H9 (cell line): ENCODE measurements at regions not wholly inside any gene's neighbourhood (a gene's known extent, or its start where the extent isn't known, plus 50 kb on each side); places are given as distances from the start of the nearest gene placed in this dataset.
"Not testable (repeated sequence)": the region's sequence is repeated elsewhere in the genome, so short reads cannot be mapped to it uniquely, and the experiment has no call there.

Experiments
- DNase-seq: peaks from one replicate; pipeline ENCODE4 v3.0.0-alpha.2; 2017
- H2AFZ ChIP-seq: one replicate; pipeline ENCODE4 v1.6.1; 2013; ENCODE audit warnings: mild to moderate bottlenecking, low read length, control low read depth, moderate library complexity
- H2AK5ac ChIP-seq: 2 replicates; pipeline ENCODE4 v1.6.1; 2013; ENCODE audit warnings: low read length, control low read depth, mixed read lengths; ENCODE audit not compliant: insufficient read length
- H2BK120ac ChIP-seq: one replicate; pipeline ENCODE4 v1.6.1; 2013; ENCODE audit warnings: low read depth, mild to moderate bottlenecking, low read length, control low read depth, inconsistent platforms; ENCODE audit not compliant: poor library complexity, severe bottlenecking
- H2BK12ac ChIP-seq: 2 replicates; pipeline ENCODE4 v1.6.1; 2013; ENCODE audit warnings: low read length, control low read depth, mixed read lengths, low read depth; ENCODE audit not compliant: insufficient read length
- H2BK15ac ChIP-seq: 2 replicates; pipeline ENCODE4 v1.6.1; 2013; ENCODE audit warnings: low read depth, low read length, control low read depth
- H2BK20ac ChIP-seq: one replicate; pipeline ENCODE4 v1.6.1; 2013; ENCODE audit warnings: low read depth, mild to moderate bottlenecking, low read length, control low read depth, inconsistent platforms; ENCODE audit not compliant: poor library complexity, severe bottlenecking
- H2BK5ac ChIP-seq: 2 replicates; pipeline ENCODE4 v1.6.1; 2013; ENCODE audit warnings: low read length, control low read depth, mixed read lengths; ENCODE audit not compliant: insufficient read length
- H3K14ac ChIP-seq: 2 replicates; pipeline ENCODE4 v1.6.1; 2013; ENCODE audit warnings: low read length, control low read depth; ENCODE audit not compliant: insufficient read depth
- H3K18ac ChIP-seq: 2 replicates; pipeline ENCODE4 v1.6.1; 2013; ENCODE audit warnings: low read depth, mild to moderate bottlenecking, mixed read lengths, low read length, control low read depth; ENCODE audit not compliant: insufficient read length
- H3K23ac ChIP-seq: 2 replicates; pipeline ENCODE4 v1.6.1; 2013; ENCODE audit warnings: low read length, control low read depth, mixed read lengths, low read depth; ENCODE audit not compliant: insufficient read length
- H3K23me2 ChIP-seq: 2 replicates; pipeline ENCODE4 v1.6.1; 2013; ENCODE audit warnings: low read depth, mild to moderate bottlenecking, mixed read lengths, low read length, control low read depth; ENCODE audit not compliant: insufficient read length, poor library complexity, severe bottlenecking
- H3K27ac ChIP-seq: 2 replicates; pipeline ENCODE4 v1.5.1; 2013; ENCODE audit warnings: low read length, control low read depth, mixed read lengths, low read depth; ENCODE audit not compliant: insufficient read length
- H3K27me3 ChIP-seq: 2 replicates; pipeline ENCODE4 v1.6.1; 2013; ENCODE audit warnings: low read length, control low read depth, inconsistent platforms; ENCODE audit not compliant: insufficient read depth
- H3K4ac ChIP-seq: 2 replicates; pipeline ENCODE4 v1.6.1; 2013; ENCODE audit warnings: low read depth, mild to moderate bottlenecking, control low read depth, inconsistent platforms, low read length, moderate library complexity
- H3K4me1 ChIP-seq: 2 replicates; pipeline ENCODE4 v1.6.1; 2013; ENCODE audit warnings: low read length, control low read depth, inconsistent platforms; ENCODE audit not compliant: insufficient read depth
- H3K4me2 ChIP-seq: 2 replicates; pipeline ENCODE4 v1.6.1; 2013; ENCODE audit warnings: low read length, control low read depth, mixed read lengths; ENCODE audit not compliant: insufficient read length, insufficient read depth
- H3K56ac ChIP-seq: 2 replicates; pipeline ENCODE4 v1.6.1; 2013; ENCODE audit warnings: low read depth, mild to moderate bottlenecking, mixed read lengths, low read length, control low read depth; ENCODE audit not compliant: insufficient read length
- H3K79me1 ChIP-seq: 2 replicates; pipeline ENCODE4 v1.6.1; 2013; ENCODE audit warnings: low read depth, mild to moderate bottlenecking, moderate library complexity, low read length, control low read depth, inconsistent platforms; ENCODE audit not compliant: insufficient read depth, poor library complexity, severe bottlenecking
- H3K79me2 ChIP-seq: 2 replicates; pipeline ENCODE4 v1.6.1; 2013; ENCODE audit warnings: low read length, control low read depth, inconsistent platforms; ENCODE audit not compliant: insufficient read depth
- H3K9ac ChIP-seq: 2 replicates; pipeline ENCODE4 v1.6.1; 2013; ENCODE audit warnings: low read length, control low read depth, mixed read lengths; ENCODE audit not compliant: insufficient read length; ENCODE audit errors: extremely low read depth
- H3K9me3 ChIP-seq: one replicate; pipeline ENCODE4 v1.6.1; 2013; ENCODE audit warnings: low read depth, low read length, inconsistent platforms; ENCODE audit not compliant: control insufficient read depth
- H3T11ph ChIP-seq: one replicate; pipeline ENCODE4 v1.6.1; 2013; ENCODE audit warnings: mild to moderate bottlenecking, low read length, control low read depth, inconsistent platforms
- H4K20me1 ChIP-seq: one replicate; pipeline ENCODE4 v1.6.1; 2013; ENCODE audit not compliant: control insufficient read depth, insufficient read length, insufficient read depth
- H4K5ac ChIP-seq: 2 replicates; pipeline ENCODE4 v1.6.1; 2013; ENCODE audit warnings: low read depth, mild to moderate bottlenecking, mixed read lengths, low read length, control low read depth; ENCODE audit not compliant: insufficient read length
- H4K8ac ChIP-seq: replicated peaks from 2 replicates; pipeline ENCODE4 v1.6.1; 2013; ENCODE audit warnings: low read length, control low read depth, mixed read lengths, low read depth; ENCODE audit not compliant: insufficient read length
- H4K91ac ChIP-seq: 2 replicates; pipeline ENCODE4 v1.6.1; 2013; ENCODE audit warnings: low read depth, mild to moderate bottlenecking, moderate library complexity, mixed read lengths, low read length, control low read depth; ENCODE audit not compliant: insufficient read length
- H3K27ac Mint-ChIP-seq, 3 experiments: 2 replicates in 2 of 3; 3 replicates in 1 of 3; pipeline ENCODE4 v1.8.0; 2020 to 2021; ENCODE audit warnings: mixed read lengths in 3 of 3, mild to moderate bottlenecking in 1 of 3, moderate library complexity in 1 of 3
- H3K27me3 Mint-ChIP-seq: 2 replicates; pipeline ENCODE4 v1.8.0; 2021; ENCODE audit warnings: low read depth, mild to moderate bottlenecking, moderate library complexity, mixed read lengths
- H3K36me3 Mint-ChIP-seq, 3 experiments: 2 replicates in 2 of 3; 3 replicates in 1 of 3; pipeline ENCODE4 v1.8.0; 2020 to 2021; ENCODE audit warnings: low read depth in 3 of 3, mixed read lengths in 3 of 3; ENCODE audit not compliant: insufficient read depth in 1 of 3
- H3K4me1 Mint-ChIP-seq, 2 experiments: 2 replicates each; pipeline ENCODE4 v1.8.0; 2020; ENCODE audit warnings: mixed read lengths in 2 of 2
- H3K4me3 Mint-ChIP-seq, 2 experiments: 2 replicates in 1 of 2; 3 replicates in 1 of 2; pipeline ENCODE4 v1.8.0; 2020 to 2021; ENCODE audit warnings: mild to moderate bottlenecking in 2 of 2, mixed read lengths in 2 of 2, moderate library complexity in 1 of 2
- H3K9me3 Mint-ChIP-seq, 2 experiments: 2 replicates in 1 of 2; 3 replicates in 1 of 2; pipeline ENCODE4 v1.8.0; 2020; ENCODE audit warnings: mild to moderate bottlenecking in 2 of 2, mixed read lengths in 2 of 2, moderate library complexity in 1 of 2
- WGBS: extraction: QIAGEN DNeasy Blood & Tissue Kit; methylation state at CpG from one replicate; pipeline ENCODE4 v1.1.7; 2013; ENCODE audit warnings: missing lambda C conversion rate, low lambda C conversion rate, mixed read lengths; ENCODE audit not compliant: insufficient read length; ENCODE audit errors: extremely low coverage; 5-methylcytosine and 5-hydroxymethylcytosine counted together
- TF ChIP-seq, protein P1 (sequence below): fragments of 200-600 bp; sonication (generic); conservative IDR thresholded peaks from 3 replicates; pipeline ENCODE4 v1.8.0; 2021; ENCODE audit warnings: antibody characterized with exemption, mild to moderate bottlenecking

DNA sequence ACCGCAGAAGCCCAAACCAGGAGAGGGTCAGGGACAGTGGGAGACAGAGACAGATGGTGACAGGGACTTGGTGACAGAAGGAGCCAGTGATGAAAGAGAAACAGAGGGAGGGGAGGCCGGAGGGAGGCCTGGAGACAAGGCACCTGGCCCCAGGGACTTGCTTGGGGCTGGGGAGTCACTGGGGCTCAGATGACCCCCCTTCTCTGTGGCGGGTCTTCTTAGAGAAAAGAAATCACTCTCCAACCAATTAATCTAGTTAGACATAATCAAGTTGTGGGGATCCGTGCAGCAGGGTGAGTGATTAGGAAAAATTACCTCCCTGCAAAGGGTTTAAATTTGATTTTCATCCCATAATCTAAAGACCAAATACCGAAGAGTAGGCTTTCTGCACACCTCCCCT lies 519.8 kb downstream of the PTPRU start:
- no peak overlapping the region for H2AK5ac ChIP-seq
- no peak overlapping the region for H3K27ac Mint-ChIP-seq
- H3K18ac ChIP-seq, result no peak overlapping the region
- no peaks in the 10 kb centered on the region for H3K79me1 ChIP-seq
- no peak overlapping the region for H2BK12ac ChIP-seq
- H4K5ac ChIP-seq, result no peak overlapping the region
- H3K4me1 Mint-ChIP-seq, result no peaks in the 10 kb centered on the region; a peak in 1 of 4 replicates
- no peak overlapping the region for H4K91ac ChIP-seq
- no peak overlapping the region for H2BK5ac ChIP-seq
- no peaks in the 10 kb centered on the region for H4K20me1 ChIP-seq
- H2BK15ac ChIP-seq, result no peak overlapping the region
- DNase-seq, result peak; percentile 5
- H2BK120ac ChIP-seq, result no peak overlapping the region
- H3K4me1 ChIP-seq, result no peaks in the 10 kb centered on the region
- no peak overlapping the region for H3K56ac ChIP-seq
- H4K8ac ChIP-seq, result no peak overlapping the region
- no peaks in the 10 kb centered on the region for H3K9me3 ChIP-seq
- H3T11ph ChIP-seq, result no peak overlapping the region
- no peak overlapping the region for H3K4me2 ChIP-seq
- TF ChIP-seq, protein P1, sequence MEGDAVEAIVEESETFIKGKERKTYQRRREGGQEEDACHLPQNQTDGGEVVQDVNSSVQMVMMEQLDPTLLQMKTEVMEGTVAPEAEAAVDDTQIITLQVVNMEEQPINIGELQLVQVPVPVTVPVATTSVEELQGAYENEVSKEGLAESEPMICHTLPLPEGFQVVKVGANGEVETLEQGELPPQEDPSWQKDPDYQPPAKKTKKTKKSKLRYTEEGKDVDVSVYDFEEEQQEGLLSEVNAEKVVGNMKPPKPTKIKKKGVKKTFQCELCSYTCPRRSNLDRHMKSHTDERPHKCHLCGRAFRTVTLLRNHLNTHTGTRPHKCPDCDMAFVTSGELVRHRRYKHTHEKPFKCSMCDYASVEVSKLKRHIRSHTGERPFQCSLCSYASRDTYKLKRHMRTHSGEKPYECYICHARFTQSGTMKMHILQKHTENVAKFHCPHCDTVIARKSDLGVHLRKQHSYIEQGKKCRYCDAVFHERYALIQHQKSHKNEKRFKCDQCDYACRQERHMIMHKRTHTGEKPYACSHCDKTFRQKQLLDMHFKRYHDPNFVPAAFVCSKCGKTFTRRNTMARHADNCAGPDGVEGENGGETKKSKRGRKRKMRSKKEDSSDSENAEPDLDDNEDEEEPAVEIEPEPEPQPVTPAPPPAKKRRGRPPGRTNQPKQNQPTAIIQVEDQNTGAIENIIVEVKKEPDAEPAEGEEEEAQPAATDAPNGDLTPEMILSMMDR, result no peak
- no peaks in the 10 kb centered on the region for H3K36me3 Mint-ChIP-seq
- H3K23me2 ChIP-seq, result no peaks in the 10 kb centered on the region
- no peak overlapping the region for H3K14ac ChIP-seq
- H3K27me3 Mint-ChIP-seq, result peaks cover 2% of the 10 kb centered on the region
- H2BK20ac ChIP-seq, result no peak overlapping the region
- no peak overlapping the region for H2AFZ ChIP-seq
- no peak overlapping the region for H3K4ac ChIP-seq
- H3K27ac ChIP-seq, result no peak overlapping the region
- no peaks in the 10 kb centered on the region for H3K9me3 Mint-ChIP-seq
- H3K79me2 ChIP-seq, result no peaks in the 10 kb centered on the region
- H3K4me3 Mint-ChIP-seq, result no peak overlapping the region
- H3K27me3 ChIP-seq, result no peaks in the 10 kb centered on the region
- no peak overlapping the region for H3K9ac ChIP-seq
- H3K23ac ChIP-seq, result no peak overlapping the region
- WGBS, result no CpG with 5 or more reads among the region's 5 CpGs

DNA sequence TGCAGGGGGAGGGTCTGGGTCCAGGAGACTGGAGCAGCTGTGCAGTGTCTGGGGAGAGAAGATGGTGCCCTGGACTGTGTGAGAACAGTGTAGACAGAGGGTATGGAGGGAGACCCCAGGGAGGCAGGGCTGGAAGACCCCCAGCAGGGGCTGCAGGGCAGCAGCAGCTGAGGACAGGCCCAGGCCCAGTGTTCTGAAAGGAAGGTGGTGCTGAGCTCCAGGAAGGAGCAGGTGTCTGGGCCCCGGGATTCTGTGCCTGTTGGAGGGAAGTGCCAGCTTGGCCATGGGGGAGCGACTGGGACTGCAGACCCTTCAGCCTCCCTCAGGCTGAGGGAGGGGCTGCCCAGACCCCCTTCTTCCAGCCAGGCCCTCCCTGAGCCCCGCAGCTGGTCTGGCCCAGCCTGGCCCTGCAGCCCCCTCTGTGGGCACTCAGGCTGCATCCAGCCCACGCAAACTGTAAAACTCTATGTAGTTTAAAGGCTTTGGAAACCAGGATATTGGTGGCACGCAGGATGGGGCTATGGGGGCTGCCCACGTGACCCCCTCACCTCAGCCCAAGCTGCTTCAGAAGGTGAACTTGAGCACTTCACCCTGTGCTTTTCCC lies 519.2 kb downstream of the PTPRU start:
- not testable (repeated sequence) for H2BK5ac ChIP-seq, H3K56ac ChIP-seq, H3K4ac ChIP-seq, H3K9me3 Mint-ChIP-seq, H3K14ac ChIP-seq, H3K4me1 Mint-ChIP-seq, H3K27me3 ChIP-seq, H4K20me1 ChIP-seq, H3K27me3 Mint-ChIP-seq, H2AFZ ChIP-seq, H4K5ac ChIP-seq, H2BK120ac ChIP-seq, H3K9ac ChIP-seq, H3K36me3 Mint-ChIP-seq, H3K4me2 ChIP-seq, H3K27ac Mint-ChIP-seq, H2BK20ac ChIP-seq, H3K4me1 ChIP-seq, H4K8ac ChIP-seq, H3K27ac ChIP-seq, H3K4me3 Mint-ChIP-seq, H2BK15ac ChIP-seq, H2AK5ac ChIP-seq, H3K9me3 ChIP-seq, H3K18ac ChIP-seq, H4K91ac ChIP-seq, H3K23ac ChIP-seq, H2BK12ac ChIP-seq, H3K79me1 ChIP-seq, H3K23me2 ChIP-seq, H3K79me2 ChIP-seq, H3T11ph ChIP-seq
- peak; percentile 8 for DNase-seq
- WGBS, result no CpG with 5 or more reads among the region's 6 CpGs
